ENCODE measurements at regions not wholly inside any gene's neighbourhood (a gene's known extent, or its start where the extent isn't known, plus 50 kb on each side); places are given as distances from the start of the nearest gene placed in this dataset.
A peak's percentile ranks its signal among the peaks of the same experiment; 100 is the strongest.

- Mint-ChIP-seq H3K36me3 (no peaks in the 10 kb centered on the region), H3K4me3 (no peak overlapping the region), H3K9me3 (peaks cover 0 to 9% (median 3%) of the 10 kb centered on the region in 8 donors), H3K27ac (no peak overlapping the region), H3K4me1 (no peaks in the 10 kb centered on the region), H3K27me3 (no peaks in the 10 kb centered on the region)
- Histone ChIP-seq H3K4me1 (ENCODE audit: insufficient read depth, low read length) (no peaks in the 10 kb centered on the region), H3K27ac (ENCODE audit: low read depth, low read length) (no peak overlapping the region), H3K4me3 (ENCODE audit: low read length in 2 of 2) (no peak overlapping the region), H3K9me3 (ENCODE audit: control insufficient read depth in 1 of 2, low read length in 2 of 2) (no peaks in the 10 kb centered on the region), H3K36me3 (ENCODE audit: insufficient read depth, low read length) (no peaks in the 10 kb centered on the region), H3K27me3 (ENCODE audit: insufficient read depth, low read length) (no peaks in the 10 kb centered on the region)
- intact Hi-C loops (cut with micrococcal nuclease), result no loop called here
- CTCF ChIA-PET (ENCODE audit: partially characterized antibody), result no interaction called here
- POLR2A ChIA-PET (ENCODE audit: partially characterized antibody), result no interaction called here
- DNase-seq, result no peak
Measured at GRCh38 chr3:34396956-34397355, 598.5 kb downstream of the PDCD6IP start.

- no peaks in the 10 kb centered on the region for H3K36me3 Mint-ChIP-seq
- ChIA-PET CTCF (ENCODE audit: partially characterized antibody) (no interaction called here), POLR2A (ENCODE audit: partially characterized antibody) (no interaction called here)
Measured at GRCh38 chr3:34399401-34399800, 601.0 kb downstream of the PDCD6IP start.

GRCh38 chr3:34405159-34405558 is 606.7 kb downstream of the PDCD6IP start:
- Histone ChIP-seq H3K9me3 (ENCODE audit: control insufficient read depth in 1 of 2, low read length in 2 of 2) (no peaks in the 10 kb centered on the region), H3K36me3 (ENCODE audit: insufficient read depth, low read length) (no peaks in the 10 kb centered on the region), H3K4me3 (ENCODE audit: low read length in 2 of 2) (no peak overlapping the region), H3K27me3 (ENCODE audit: insufficient read depth, low read length) (no peaks in the 10 kb centered on the region), H3K4me1 (ENCODE audit: insufficient read depth, low read length) (no peaks in the 10 kb centered on the region), H3K27ac (ENCODE audit: low read depth, low read length) (no peak overlapping the region)
- DNase-seq, result no peak
- H3K27me3 Mint-ChIP-seq, result no peaks in the 10 kb centered on the region
- ChIA-PET CTCF (ENCODE audit: partially characterized antibody) (no interaction called here), POLR2A (ENCODE audit: partially characterized antibody) (no interaction called here)
- H3K27ac Mint-ChIP-seq, result no peak overlapping the region
- H3K9me3 Mint-ChIP-seq, result peaks cover 0 to 8% (median 4%) of the 10 kb centered on the region in 8 donors
- no peaks in the 10 kb centered on the region for H3K36me3 Mint-ChIP-seq
- no peaks in the 10 kb centered on the region for H3K4me1 Mint-ChIP-seq
- intact Hi-C loops (cut with micrococcal nuclease), result no loop called here
- H3K4me3 Mint-ChIP-seq, result peak overlapping the region in 1 of 8 donors; percentile 4

More at GRCh38 chr3:34399401-34399800, 601.0 kb downstream of the PDCD6IP start:
- H3K27me3 ChIP-seq (ENCODE audit: insufficient read depth, low read length), result no peaks in the 10 kb centered on the region
- DNase-seq, result no peak
- no peaks in the 10 kb centered on the region for H3K9me3 ChIP-seq (ENCODE audit: control insufficient read depth in 1 of 2, low read length in 2 of 2)
- no peaks in the 10 kb centered on the region for H3K27me3 Mint-ChIP-seq
- H3K4me3 ChIP-seq (ENCODE audit: low read length in 2 of 2), result no peak overlapping the region
- no peak overlapping the region for H3K4me3 Mint-ChIP-seq
- no peak overlapping the region for H3K27ac Mint-ChIP-seq
- intact Hi-C loops (cut with micrococcal nuclease), result no loop called here
- H3K4me1 Mint-ChIP-seq, result no peaks in the 10 kb centered on the region
- H3K27ac ChIP-seq (ENCODE audit: low read depth, low read length), result no peak overlapping the region
- H3K4me1 ChIP-seq (ENCODE audit: insufficient read depth, low read length), result no peaks in the 10 kb centered on the region
- no peaks in the 10 kb centered on the region for H3K36me3 ChIP-seq (ENCODE audit: insufficient read depth, low read length)
- peaks cover 0 to 14% (median 4%) of the 10 kb centered on the region in 8 donors for H3K9me3 Mint-ChIP-seq

- no peaks in the 10 kb centered on the region for H3K4me1 Mint-ChIP-seq
- no peak overlapping the region for H3K27ac ChIP-seq (ENCODE audit: low read depth, low read length)
- ChIA-PET POLR2A (ENCODE audit: partially characterized antibody) (no interaction called here), CTCF (ENCODE audit: partially characterized antibody) (no interaction called here)
- H3K9me3 ChIP-seq (ENCODE audit: control insufficient read depth in 1 of 2, low read length in 2 of 2), result no peaks in the 10 kb centered on the region
- H3K4me1 ChIP-seq (ENCODE audit: insufficient read depth, low read length), result no peaks in the 10 kb centered on the region
- no peaks in the 10 kb centered on the region for H3K36me3 ChIP-seq (ENCODE audit: insufficient read depth, low read length)
- H3K4me3 Mint-ChIP-seq, result no peak overlapping the region
- H3K36me3 Mint-ChIP-seq, result no peaks in the 10 kb centered on the region
- intact Hi-C loops (cut with micrococcal nuclease), result no loop called here
- H3K9me3 Mint-ChIP-seq, result peaks cover 0 to 10% (median 3%) of the 10 kb centered on the region in 8 donors
- no peaks in the 10 kb centered on the region for H3K27me3 Mint-ChIP-seq
- DNase-seq, result no peak
- no peaks in the 10 kb centered on the region for H3K27me3 ChIP-seq (ENCODE audit: insufficient read depth, low read length)
- H3K4me3 ChIP-seq (ENCODE audit: low read length in 2 of 2), result no peak overlapping the region
- H3K27ac Mint-ChIP-seq, result no peak overlapping the region
Measured at GRCh38 chr3:34407281-34407680, 608.9 kb downstream of the PDCD6IP start.

GRCh38 chr3:34408088-34408487 is 609.7 kb downstream of the PDCD6IP start:
- no peaks in the 10 kb centered on the region for H3K4me1 Mint-ChIP-seq
- H3K36me3 Mint-ChIP-seq, result no peaks in the 10 kb centered on the region
- H3K36me3 ChIP-seq (ENCODE audit: insufficient read depth, low read length), result no peaks in the 10 kb centered on the region
- H3K27me3 ChIP-seq (ENCODE audit: insufficient read depth, low read length), result no peaks in the 10 kb centered on the region
- POLR2A ChIA-PET (ENCODE audit: partially characterized antibody), result no interaction called here
- no peak overlapping the region for H3K27ac ChIP-seq (ENCODE audit: low read depth, low read length)
- no peak overlapping the region for H3K4me3 ChIP-seq (ENCODE audit: low read length in 2 of 2)
- no peaks in the 10 kb centered on the region for H3K9me3 ChIP-seq (ENCODE audit: control insufficient read depth in 1 of 2, low read length in 2 of 2)
- no peaks in the 10 kb centered on the region for H3K4me1 ChIP-seq (ENCODE audit: insufficient read depth, low read length)
- no peak overlapping the region for H3K27ac Mint-ChIP-seq
- no peaks in the 10 kb centered on the region for H3K27me3 Mint-ChIP-seq
- H3K4me3 Mint-ChIP-seq, result no peak overlapping the region
- H3K9me3 Mint-ChIP-seq, result peaks cover 0 to 10% (median 4%) of the 10 kb centered on the region in 8 donors
- CTCF ChIA-PET (ENCODE audit: partially characterized antibody), result no interaction called here
- no peak for DNase-seq
- intact Hi-C loops (cut with micrococcal nuclease), result no loop called here

GRCh38 chr3:34411596-34411995 is 613.2 kb downstream of the PDCD6IP start:
- Mint-ChIP-seq H3K4me1 (no peaks in the 10 kb centered on the region), H3K36me3 (no peaks in the 10 kb centered on the region), H3K27ac (no peak overlapping the region), H3K27me3 (no peaks in the 10 kb centered on the region), H3K9me3 (peaks cover 0 to 5% (median 0%) of the 10 kb centered on the region in 8 donors), H3K4me3 (no peak overlapping the region)
- H3K4me3 ChIP-seq (ENCODE audit: low read length in 2 of 2), result no peak overlapping the region
- CTCF ChIA-PET (ENCODE audit: partially characterized antibody), result no interaction called here
- no peaks in the 10 kb centered on the region for H3K27me3 ChIP-seq (ENCODE audit: insufficient read depth, low read length)
- no peaks in the 10 kb centered on the region for H3K9me3 ChIP-seq (ENCODE audit: control insufficient read depth in 1 of 2, low read length in 2 of 2)
- no peak overlapping the region for H3K27ac ChIP-seq (ENCODE audit: low read depth, low read length)
- no peak for DNase-seq
- POLR2A ChIA-PET (ENCODE audit: partially characterized antibody), result no interaction called here
- no peaks in the 10 kb centered on the region for H3K36me3 ChIP-seq (ENCODE audit: insufficient read depth, low read length)
- intact Hi-C loops (cut with micrococcal nuclease), result no loop called here
- H3K4me1 ChIP-seq (ENCODE audit: insufficient read depth, low read length), result no peaks in the 10 kb centered on the region

- H3K27ac Mint-ChIP-seq, result no peak overlapping the region
- POLR2A ChIA-PET (ENCODE audit: partially characterized antibody), result no interaction called here
- Histone ChIP-seq H3K36me3 (ENCODE audit: insufficient read depth, low read length) (no peaks in the 10 kb centered on the region), H3K4me3 (ENCODE audit: low read length in 2 of 2) (no peak overlapping the region), H3K9me3 (ENCODE audit: control insufficient read depth in 1 of 2, low read length in 2 of 2) (no peaks in the 10 kb centered on the region), H3K27me3 (ENCODE audit: insufficient read depth, low read length) (no peaks in the 10 kb centered on the region), H3K27ac (ENCODE audit: low read depth, low read length) (no peak overlapping the region), H3K4me1 (ENCODE audit: insufficient read depth, low read length) (no peaks in the 10 kb centered on the region)
- peaks cover 0 to 10% (median 2%) of the 10 kb centered on the region in 8 donors for H3K9me3 Mint-ChIP-seq
- H3K4me3 Mint-ChIP-seq, result no peak overlapping the region
- no peaks in the 10 kb centered on the region for H3K27me3 Mint-ChIP-seq
- H3K4me1 Mint-ChIP-seq, result no peaks in the 10 kb centered on the region
- CTCF ChIA-PET (ENCODE audit: partially characterized antibody), result no interaction called here
- DNase-seq, result no peak
- no peaks in the 10 kb centered on the region for H3K36me3 Mint-ChIP-seq
- intact Hi-C loops (cut with micrococcal nuclease), result no loop called here
Measured at GRCh38 chr3:34419801-34420200, 621.4 kb downstream of the PDCD6IP start.

- Mint-ChIP-seq H3K27me3 (no peaks in the 10 kb centered on the region), H3K4me3 (no peak overlapping the region), H3K4me1 (no peaks in the 10 kb centered on the region), H3K9me3 (peaks cover 0 to 10% (median 2%) of the 10 kb centered on the region in 8 donors), H3K27ac (no peak overlapping the region), H3K36me3 (no peaks in the 10 kb centered on the region)
- intact Hi-C loops (cut with micrococcal nuclease), result no loop called here
- POLR2A ChIA-PET (ENCODE audit: partially characterized antibody), result no interaction called here
- no peaks in the 10 kb centered on the region for H3K9me3 ChIP-seq (ENCODE audit: control insufficient read depth in 1 of 2, low read length in 2 of 2)
- no peaks in the 10 kb centered on the region for H3K36me3 ChIP-seq (ENCODE audit: insufficient read depth, low read length)
- no peaks in the 10 kb centered on the region for H3K27me3 ChIP-seq (ENCODE audit: insufficient read depth, low read length)
- H3K27ac ChIP-seq (ENCODE audit: low read depth, low read length), result no peak overlapping the region
- no peak overlapping the region for H3K4me3 ChIP-seq (ENCODE audit: low read length in 2 of 2)
- no peaks in the 10 kb centered on the region for H3K4me1 ChIP-seq (ENCODE audit: insufficient read depth, low read length)
- CTCF ChIA-PET (ENCODE audit: partially characterized antibody), result no interaction called here
- DNase-seq, result no peak
Measured at GRCh38 chr3:34421762-34422161, 623.3 kb downstream of the PDCD6IP start.
